GM03348 (cell line): ENCODE measurements at regions not wholly inside any gene's neighbourhood (a gene's known extent, or its start where the extent isn't known, plus 50 kb on each side); places are given as distances from the start of the nearest gene placed in this dataset.

Experiments
- DNase-seq: peaks from one replicate; pipeline ENCODE4 v3.0.0; 2012; ENCODE audit warnings: low spot score

- no peak for DNase-seq
These were observed 376.6 kb downstream of the PDGFC start for GRCh38 chr4:156595041-156595440.

- DNase-seq, result no peak
These were observed 377.0 kb downstream of the PDGFC start for GRCh38 chr4:156594624-156595023.

GRCh38 chr4:156593464-156593863, 378.1 kb downstream of the PDGFC start:
- DNase-seq, result no peak

GRCh38 chr4:156591679-156592078, 379.9 kb downstream of the PDGFC start:
- no peak for DNase-seq

- DNase-seq, result no peak
These were observed 387.5 kb downstream of the PDGFC start for GRCh38 chr4:156584100-156584499.

- DNase-seq, result no peak
These were observed 388.3 kb downstream of the PDGFC start for GRCh38 chr4:156583265-156583664.

- DNase-seq, result peak; percentile 6
These were observed 390.1 kb downstream of the PDGFC start for GRCh38 chr4:156581282-156582063.

GRCh38 chr4:156578713-156579112, 392.9 kb downstream of the PDGFC start:
- DNase-seq, result no peak

- DNase-seq, result no peak
These were observed 393.6 kb downstream of the PDGFC start for GRCh38 chr4:156578005-156578404.

- DNase-seq, result no peak
These were observed 394.7 kb downstream of the PDGFC start for GRCh38 chr4:156576946-156577345.

- peak; percentile 11 for DNase-seq
These were observed 396.0 kb downstream of the PDGFC start for GRCh38 chr4:156575430-156576073.

GRCh38 chr4:156571146-156571545, 400.5 kb downstream of the PDGFC start:
- no peak for DNase-seq

- no peak for DNase-seq
These were observed 402.1 kb downstream of the PDGFC start for GRCh38 chr4:156569535-156569934.

GRCh38 chr4:156568484-156568883, 403.1 kb downstream of the PDGFC start:
- no peak for DNase-seq

- peak; percentile 36 for DNase-seq
These were observed 403.6 kb downstream of the PDGFC start for GRCh38 chr4:156568041-156568440.

- DNase-seq, result no peak
These were observed 410.9 kb downstream of the PDGFC start for GRCh38 chr4:156560701-156561100.

- peak; percentile 25 for DNase-seq
These were observed 412.3 kb downstream of the PDGFC start for GRCh38 chr4:156559346-156559745.

GRCh38 chr4:156558373-156559025, 413.1 kb downstream of the PDGFC start:
- no peak for DNase-seq

- DNase-seq, result no peak
These were observed 413.7 kb downstream of the PDGFC start for GRCh38 chr4:156557920-156558319.

GRCh38 chr4:156556336-156556735, 415.3 kb downstream of the PDGFC start:
- DNase-seq, result no peak

- no peak for DNase-seq
These were observed 417.9 kb downstream of the PDGFC start for GRCh38 chr4:156553659-156554058.

GRCh38 chr4:156547891-156548290, 423.7 kb downstream of the PDGFC start:
- DNase-seq, result no peak

GRCh38 chr4:156547439-156547838, 424.2 kb downstream of the PDGFC start:
- DNase-seq, result peak; percentile 70
